Trophoblast cell (in vitro differentiated cells and primary cell): ENCODE measurements at regions not wholly inside any gene's neighbourhood (a gene's known extent, or its start where the extent isn't known, plus 50 kb on each side); places are given as distances from the start of the nearest gene placed in this dataset.
"Not testable (repeated sequence)": the region's sequence is repeated elsewhere in the genome, so short reads cannot be mapped to it uniquely, and the experiment has no call there.

Experiments used
- DNase-seq, 2 donors: peaks; one replicate each; pipeline ENCODE4 v3.0.0-alpha.2; 2016
- H2AFZ ChIP-seq: 2 replicates; pipeline ENCODE4 v1.6.1; 2013; ENCODE audit warnings: low read length, moderate library complexity, mild to moderate bottlenecking; ENCODE audit not compliant: insufficient read depth, poor library complexity
- H2AK5ac ChIP-seq: 2 replicates; pipeline ENCODE4 v1.6.1; 2013; ENCODE audit warnings: mild to moderate bottlenecking, low read length
- H2BK120ac ChIP-seq: 2 replicates; pipeline ENCODE4 v1.6.1; 2013; ENCODE audit warnings: low read length, mild to moderate bottlenecking, moderate library complexity; ENCODE audit not compliant: insufficient read depth, poor library complexity
- H2BK12ac ChIP-seq: 2 replicates; pipeline ENCODE4 v1.6.1; 2013; ENCODE audit warnings: mild to moderate bottlenecking, low read length, moderate library complexity
- H2BK5ac ChIP-seq: 2 replicates; pipeline ENCODE4 v1.6.1; 2013; ENCODE audit warnings: low read length, low read depth, moderate library complexity, mild to moderate bottlenecking; ENCODE audit not compliant: poor library complexity
- H3K14ac ChIP-seq: 2 replicates; pipeline ENCODE4 v1.6.1; 2013; ENCODE audit warnings: mild to moderate bottlenecking, low read length
- H3K18ac ChIP-seq: 2 replicates; pipeline ENCODE4 v1.6.1; 2013; ENCODE audit warnings: mild to moderate bottlenecking, low read length
- H3K23ac ChIP-seq: 2 replicates; pipeline ENCODE4 v1.6.1; 2013; ENCODE audit warnings: low read length
- H3K27ac ChIP-seq: 2 replicates; pipeline ENCODE4 v1.5.1; 2013; ENCODE audit warnings: low read depth, mild to moderate bottlenecking, inconsistent platforms, low read length, moderate library complexity
- H3K27me3 ChIP-seq: 2 replicates; pipeline ENCODE4 v1.6.1; 2013; ENCODE audit warnings: inconsistent platforms, mild to moderate bottlenecking, low read length, moderate library complexity; ENCODE audit not compliant: insufficient read depth
- H3K36me3 ChIP-seq, 2 experiments: 1 replicate in 1 of 2; 2 replicates in 1 of 2; pipeline ENCODE4 v1.6.1; 2013; ENCODE audit warnings: low read length in 2 of 2, mild to moderate bottlenecking in 2 of 2, moderate library complexity in 1 of 2; ENCODE audit not compliant: insufficient read depth in 2 of 2, control insufficient read depth in 1 of 2
- H3K4ac ChIP-seq: 2 replicates; pipeline ENCODE4 v1.6.1; 2013; ENCODE audit warnings: low read depth, mild to moderate bottlenecking, low read length, moderate library complexity
- H3K4me1 ChIP-seq, 2 experiments: 1 replicate in 1 of 2; 2 replicates in 1 of 2; pipeline ENCODE4 v1.6.1; 2013; ENCODE audit warnings: low read length in 2 of 2, mild to moderate bottlenecking in 2 of 2, moderate library complexity in 1 of 2; ENCODE audit not compliant: insufficient read depth in 2 of 2, control insufficient read depth in 1 of 2
- H3K4me2 ChIP-seq: 2 replicates; pipeline ENCODE4 v1.6.1; 2013; ENCODE audit warnings: inconsistent platforms, mild to moderate bottlenecking, low read length, moderate library complexity
- H3K4me3 ChIP-seq: 2 replicates; pipeline ENCODE4 v1.5.1; 2013; ENCODE audit warnings: mild to moderate bottlenecking, low read depth, low read length, inconsistent platforms
- H3K79me1 ChIP-seq: one replicate; pipeline ENCODE4 v1.6.1; 2013; ENCODE audit warnings: low read length
- H3K79me2 ChIP-seq: 2 replicates; pipeline ENCODE4 v1.6.1; 2013; ENCODE audit warnings: low read length, mild to moderate bottlenecking; ENCODE audit not compliant: control insufficient read depth, insufficient read depth, poor library complexity
- H3K9ac ChIP-seq: 2 replicates; pipeline ENCODE4 v1.6.1; 2013; ENCODE audit warnings: mild to moderate bottlenecking, low read length
- H3K9me3 ChIP-seq: 2 replicates; pipeline ENCODE4 v1.6.1; 2013; ENCODE audit warnings: low read depth, mild to moderate bottlenecking, control low read depth, inconsistent platforms, low read length; ENCODE audit not compliant: insufficient read depth
- H4K12ac ChIP-seq: 2 replicates; pipeline ENCODE4 v1.6.1; 2013; ENCODE audit warnings: low read depth, mild to moderate bottlenecking, low read length, moderate library complexity
- H4K8ac ChIP-seq: 2 replicates; pipeline ENCODE4 v1.6.1; 2013; ENCODE audit warnings: low read depth, mild to moderate bottlenecking, low read length, moderate library complexity
- H4K91ac ChIP-seq: one replicate; pipeline ENCODE4 v1.6.1; 2013; ENCODE audit warnings: low read depth, mild to moderate bottlenecking, low read length, moderate library complexity
- WGBS: extraction: QIAGEN DNeasy Blood & Tissue Kit; methylation state at CpG from one replicate; pipeline ENCODE4 v1.1.7; 2013; ENCODE audit warnings: missing lambda C conversion rate; ENCODE audit not compliant: insufficient read length, insufficient coverage; ENCODE audit errors: extremely low coverage; 5-methylcytosine and 5-hydroxymethylcytosine counted together

DNA sequence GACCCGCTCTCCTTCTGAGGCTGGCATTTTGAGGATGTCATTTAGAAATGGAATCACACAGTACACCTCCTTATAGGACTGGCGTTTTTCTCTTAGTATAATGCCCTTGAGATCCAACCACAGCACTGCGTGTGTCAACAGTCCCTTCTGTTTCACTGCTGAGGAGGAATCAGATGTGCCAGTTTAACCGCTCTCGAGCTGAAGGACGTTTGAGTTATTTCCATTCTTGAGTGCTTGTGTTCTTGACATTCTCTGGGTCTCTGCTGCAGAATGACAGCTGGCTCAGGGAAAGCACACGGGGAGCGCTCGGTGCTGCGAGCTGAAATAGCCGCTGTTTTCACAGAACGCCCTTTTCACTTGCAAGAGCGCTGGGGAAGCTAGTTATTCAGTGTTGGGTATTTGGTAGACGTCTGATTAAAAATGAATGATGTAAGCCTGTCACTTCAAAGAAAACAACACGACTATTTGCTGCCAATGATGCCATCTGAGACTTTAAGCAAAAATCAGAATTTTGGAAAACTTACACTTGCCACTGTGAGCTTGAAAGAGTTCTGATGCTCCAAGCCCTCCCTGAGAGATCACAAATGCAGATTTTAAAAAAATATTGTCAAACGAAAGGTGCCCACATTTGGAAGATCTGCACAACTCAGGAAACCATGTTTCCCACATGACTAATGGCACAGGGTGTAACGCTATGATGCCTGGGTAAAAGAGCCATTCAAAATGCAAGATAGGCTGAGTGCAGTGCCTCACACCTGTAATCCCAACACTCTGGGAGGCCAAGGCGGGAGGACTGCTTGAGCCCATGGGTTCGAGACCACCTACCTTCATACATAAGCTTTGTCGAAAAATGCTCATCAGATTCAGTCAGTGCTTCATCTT is 5358.4 kb upstream of the TPTE start:
- not testable (repeated sequence) for H3K23ac ChIP-seq, H3K9ac ChIP-seq, H3K79me1 ChIP-seq, H3K27me3 ChIP-seq, H3K79me2 ChIP-seq, H4K91ac ChIP-seq, H3K14ac ChIP-seq, H3K4ac ChIP-seq, H2AK5ac ChIP-seq, H3K27ac ChIP-seq, H2BK120ac ChIP-seq, H4K12ac ChIP-seq, H2BK12ac ChIP-seq, H4K8ac ChIP-seq, DNase-seq, H3K4me3 ChIP-seq, H2BK5ac ChIP-seq, H3K9me3 ChIP-seq, H3K18ac ChIP-seq, H3K4me2 ChIP-seq, H3K36me3 ChIP-seq, H3K4me1 ChIP-seq, H2AFZ ChIP-seq
- WGBS: no CpG with 5 or more reads among the region's 20 CpGs

DNA sequence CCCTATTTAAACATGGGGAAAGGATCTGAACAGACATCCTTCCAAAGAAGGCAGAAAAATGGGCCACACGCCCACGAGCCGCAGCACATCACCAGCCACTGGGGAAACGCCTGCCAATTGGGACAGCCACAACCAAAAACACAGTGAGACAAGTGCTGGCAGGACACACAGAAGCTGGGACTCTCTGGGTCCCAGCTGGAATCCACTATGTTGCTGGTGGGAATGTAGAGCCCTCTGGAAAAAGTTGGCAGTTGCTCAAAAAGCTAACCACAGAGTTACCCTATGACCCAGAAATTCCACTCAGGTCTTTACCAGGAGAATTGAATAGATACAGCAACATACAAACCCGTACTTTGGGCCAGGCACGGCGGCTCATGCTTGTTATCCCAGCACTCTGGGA is 5355.6 kb upstream of the TPTE start:
- H3K14ac ChIP-seq, H2AK5ac ChIP-seq, H3K9ac ChIP-seq, H2AFZ ChIP-seq, H4K8ac ChIP-seq, H3K79me2 ChIP-seq, H3K36me3 ChIP-seq, H3K27ac ChIP-seq, H2BK12ac ChIP-seq, H3K4ac ChIP-seq, H3K9me3 ChIP-seq, H4K91ac ChIP-seq, H3K4me1 ChIP-seq, H3K79me1 ChIP-seq, DNase-seq, H3K4me2 ChIP-seq, H3K18ac ChIP-seq, H2BK5ac ChIP-seq, H3K27me3 ChIP-seq, H2BK120ac ChIP-seq, H3K23ac ChIP-seq, H4K12ac ChIP-seq, H3K4me3 ChIP-seq: not testable (repeated sequence)
- no CpG with 5 or more reads among the region's 7 CpGs for WGBS
